ENCODE measurements at regions not wholly inside any gene's neighbourhood (a gene's known extent, or its start where the extent isn't known, plus 50 kb on each side); places are given as distances from the start of the nearest gene placed in this dataset.
A peak's percentile ranks its signal among the peaks of the same experiment; 100 is the strongest.

GRCh38 chr7:46567858-46568257 lies 646.8 kb upstream of the IGFBP3 start:
- Histone ChIP-seq H2AFZ (ENCODE audit: low read depth, low read length) (no peak overlapping the region), H3K36me3 (ENCODE audit: insufficient read depth, low read length) (no peaks in the 10 kb centered on the region), H3K79me2 (ENCODE audit: insufficient read depth, low read length) (no peaks in the 10 kb centered on the region), H3K4me3 (ENCODE audit: insufficient read depth, low read depth, low read length) (no peak overlapping the region), H3K4me2 (ENCODE audit: low read length) (no peak overlapping the region), H3K9ac (ENCODE audit: low read length) (no peak overlapping the region), H3K27ac (ENCODE audit: low read depth, low read length) (no peak overlapping the region), H3K4me1 (ENCODE audit: insufficient read depth, low read length) (no peaks in the 10 kb centered on the region), H4K20me1 (ENCODE audit: insufficient read depth, low read length) (no peaks in the 10 kb centered on the region), H3K27me3 (ENCODE audit: insufficient read depth, low read length) (no peaks in the 10 kb centered on the region), H3K9me3 (ENCODE audit: insufficient read depth, low read depth, low read length) (no peaks in the 10 kb centered on the region)
- Mint-ChIP-seq H3K27me3 (ENCODE audit: low read depth, unreplicated experiment) (no peaks in the 10 kb centered on the region), H3K4me1 (ENCODE audit: low read depth, unreplicated experiment) (peaks cover 11% of the 10 kb centered on the region), H3K9me3 (ENCODE audit: unreplicated experiment) (peaks cover 5% of the 10 kb centered on the region), H3K4me3 (ENCODE audit: unreplicated experiment) (no peak overlapping the region), H3K27ac (ENCODE audit: unreplicated experiment) (no peak overlapping the region), H3K36me3 (ENCODE audit: low read depth, unreplicated experiment) (no peaks in the 10 kb centered on the region)
- no peak for FAIRE-seq
- no peak for DNase-seq (ENCODE audit: low read depth)
- TF ChIP-seq CTCF (IDR thresholded peaks at IDR 0.05; ENCODE audit: insufficient read depth, low read depth, low read length) (no peak), EZH2 (IDR thresholded peaks at IDR 0.05; ENCODE audit: insufficient read depth, low read length) (no peak)

GRCh38 chr7:46566097-46566774 lies 645.2 kb upstream of the IGFBP3 start:
- DNase-seq (ENCODE audit: low read depth) (no peak), FAIRE-seq (peak; percentile 52)
- no peaks in the 10 kb centered on the region for H3K27me3 Mint-ChIP-seq (ENCODE audit: low read depth, unreplicated experiment)
- no peak overlapping the region for H3K4me3 Mint-ChIP-seq (ENCODE audit: unreplicated experiment)
- no peak overlapping the region for H3K27ac Mint-ChIP-seq (ENCODE audit: unreplicated experiment)
- no peak for TF ChIP-seq CTCF (IDR thresholded peaks at IDR 0.05; ENCODE audit: insufficient read depth, low read depth, low read length)
- no peak for TF ChIP-seq EZH2 (IDR thresholded peaks at IDR 0.05; ENCODE audit: insufficient read depth, low read length)
- no peak overlapping the region for H3K4me3 ChIP-seq (ENCODE audit: insufficient read depth, low read depth, low read length)
- H3K9me3 ChIP-seq (ENCODE audit: insufficient read depth, low read depth, low read length) = no peaks in the 10 kb centered on the region
- H3K27ac ChIP-seq (ENCODE audit: low read depth, low read length) = no peak overlapping the region
- H3K79me2 ChIP-seq (ENCODE audit: insufficient read depth, low read length) = no peaks in the 10 kb centered on the region
- H3K36me3 ChIP-seq (ENCODE audit: insufficient read depth, low read length) = no peaks in the 10 kb centered on the region
- H3K27me3 ChIP-seq (ENCODE audit: insufficient read depth, low read length) = no peaks in the 10 kb centered on the region
- H4K20me1 ChIP-seq (ENCODE audit: insufficient read depth, low read length) = no peaks in the 10 kb centered on the region
- no peak overlapping the region for H3K9ac ChIP-seq (ENCODE audit: low read length)
- H3K9me3 Mint-ChIP-seq (ENCODE audit: unreplicated experiment) = peaks cover 13% of the 10 kb centered on the region
- no peaks in the 10 kb centered on the region for H3K36me3 Mint-ChIP-seq (ENCODE audit: low read depth, unreplicated experiment)
- H2AFZ ChIP-seq (ENCODE audit: low read depth, low read length) = no peak overlapping the region
- H3K4me1 ChIP-seq (ENCODE audit: insufficient read depth, low read length) = no peaks in the 10 kb centered on the region
- peaks cover 7% of the 10 kb centered on the region for H3K4me1 Mint-ChIP-seq (ENCODE audit: low read depth, unreplicated experiment)
- no peak overlapping the region for H3K4me2 ChIP-seq (ENCODE audit: low read length)
